Karpas-422 (cell line): ENCODE measurements at regions not wholly inside any gene's neighbourhood (a gene's known extent, or its start where the extent isn't known, plus 50 kb on each side); places are given as distances from the start of the nearest gene placed in this dataset.

Experiments used
- DNase-seq: peaks from one replicate; pipeline ENCODE4 v3.0.0-alpha.2; 2015
- H2AFZ ChIP-seq: fragments of 200-600 bp; sonication (generic); 2 replicates; pipeline ENCODE4 v1.6.1; 2014; ENCODE audit warnings: antibody characterized with exemption, low read length, mixed read lengths
- H3K27ac ChIP-seq: fragments of 200-600 bp; sonication (generic); 2 replicates; pipeline ENCODE4 v1.5.1; 2014; ENCODE audit warnings: mild to moderate bottlenecking, low read length, moderate library complexity
- H3K27me3 ChIP-seq: fragments of 200-600 bp; sonication (generic); 2 replicates; pipeline ENCODE4 v1.6.1; 2014; ENCODE audit warnings: low read length, mixed read lengths
- H3K36me3 ChIP-seq: fragments of 200-600 bp; sonication (generic); 2 replicates; pipeline ENCODE4 v1.6.1; 2014; ENCODE audit warnings: low read length, mixed read lengths; ENCODE audit not compliant: insufficient read depth
- H3K4me1 ChIP-seq: fragments of 200-600 bp; sonication (generic); 2 replicates; pipeline ENCODE4 v1.6.1; 2014; ENCODE audit warnings: mild to moderate bottlenecking, low read length, mixed read lengths
- H3K4me2 ChIP-seq: fragments of 200-600 bp; sonication (generic); 2 replicates; pipeline ENCODE4 v1.6.1; 2014; ENCODE audit warnings: low read length, low read depth, mild to moderate bottlenecking; ENCODE audit not compliant: poor library complexity, severe bottlenecking
- H3K4me3 ChIP-seq: fragments of 200-600 bp; sonication (generic); 2 replicates; pipeline ENCODE4 v1.5.1; 2014; ENCODE audit warnings: mild to moderate bottlenecking, antibody characterized with exemption, low read length, mixed read lengths
- H3K79me2 ChIP-seq: fragments of 200-600 bp; sonication (generic); 2 replicates; pipeline ENCODE4 v1.6.1; 2014; ENCODE audit warnings: mild to moderate bottlenecking, low read length, mixed read lengths
- H3K9ac ChIP-seq: fragments of 200-600 bp; sonication (generic); 2 replicates; pipeline ENCODE4 v1.6.0; 2014; ENCODE audit warnings: low read length
- H3K9me2 ChIP-seq: fragments of 200-600 bp; sonication (generic), shearing (Covaris generic); replicated peaks from 2 replicates; pipeline ENCODE4 v1.6.0; 2014; ENCODE audit warnings: mild to moderate bottlenecking, low read length, moderate library complexity; ENCODE audit not compliant: insufficient read depth
- H3K9me3 ChIP-seq: fragments of 300-700, 200-600 bp; sonication (generic); 2 replicates; pipeline ENCODE4 v1.6.1; 2014; ENCODE audit warnings: low read length, mixed read lengths
- H4K20me1 ChIP-seq: fragments of 200-600 bp; sonication (generic); 2 replicates; pipeline ENCODE4 v1.6.1; 2014; ENCODE audit warnings: mild to moderate bottlenecking, antibody characterized with exemption, low read length, low read depth; ENCODE audit not compliant: insufficient read depth

DNA sequence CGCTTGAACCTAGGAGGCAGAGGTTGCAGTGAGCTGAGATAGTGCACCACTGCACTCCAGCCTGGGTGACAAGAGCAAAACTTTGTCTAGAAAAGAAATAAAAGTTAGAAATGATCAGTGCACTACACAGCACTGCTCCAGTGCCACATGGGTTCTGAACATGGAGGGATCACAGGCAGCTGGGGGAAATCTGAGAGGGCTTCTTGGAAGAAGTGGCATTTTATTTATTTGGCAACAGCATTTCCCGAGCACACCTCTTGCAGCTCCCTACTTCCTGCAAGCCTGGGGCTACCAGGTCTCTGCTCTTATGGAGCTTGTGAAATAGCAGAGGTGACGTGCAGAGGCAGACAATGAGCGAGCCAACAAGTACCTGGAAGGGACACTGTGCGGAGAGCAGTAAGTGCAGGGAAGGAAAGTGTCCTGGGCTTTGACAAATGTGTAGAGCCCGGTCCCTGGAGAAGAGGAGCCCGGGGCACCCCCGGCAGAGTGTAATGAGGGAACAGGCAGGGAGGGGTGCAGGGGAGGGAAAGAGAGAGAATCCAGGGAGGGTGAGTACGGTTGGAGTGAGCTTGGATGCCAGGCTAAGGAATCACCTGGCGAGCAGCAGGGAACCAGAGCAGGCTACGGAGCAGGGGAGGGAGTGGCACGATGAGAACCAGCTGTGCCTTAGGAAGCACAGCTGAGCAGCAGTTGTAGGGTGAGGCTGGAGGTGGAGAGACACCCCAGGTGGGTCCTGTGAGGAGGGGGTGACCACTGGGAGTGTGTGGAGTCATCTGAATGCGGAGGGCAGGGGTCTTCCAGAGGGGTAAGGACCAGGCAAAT is 104.6 kb upstream of the CTBP2 start:
- Histone ChIP-seq H3K79me2 (no peaks in the 10 kb centered on the region), H3K4me1 (no peaks in the 10 kb centered on the region), H2AFZ (no peak overlapping the region), H3K9me3 (no peaks in the 10 kb centered on the region), H3K4me3 (no peak overlapping the region), H3K36me3 (no peaks in the 10 kb centered on the region), H3K4me2 (no peak overlapping the region), H3K9me2 (no peaks in the 10 kb centered on the region), H3K9ac (no peak overlapping the region), H3K27me3 (no peaks in the 10 kb centered on the region), H4K20me1 (no peaks in the 10 kb centered on the region), H3K27ac (no peak overlapping the region)
- DNase-seq: peak; percentile 0

DNA sequence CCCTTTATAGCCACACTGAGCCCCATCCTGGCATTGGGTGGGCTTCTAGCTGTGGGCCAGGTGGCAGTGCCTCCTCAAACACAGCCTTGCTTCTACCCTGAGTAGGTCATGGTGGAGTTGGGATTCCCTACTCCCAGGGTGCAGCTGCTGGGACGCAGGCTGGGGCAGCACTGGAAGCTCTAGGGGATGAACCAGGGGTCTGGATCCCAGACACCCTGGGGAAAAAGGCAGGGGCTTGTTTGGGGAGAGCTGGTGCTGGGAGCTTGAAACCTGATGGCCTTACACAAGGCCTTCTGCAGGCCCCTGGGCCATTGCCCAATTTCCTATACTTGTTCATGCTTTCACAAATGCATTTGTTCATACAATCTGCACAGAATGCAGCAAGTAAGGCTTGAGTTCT is 103.7 kb upstream of the CTBP2 start:
- Histone ChIP-seq H3K36me3 (no peaks in the 10 kb centered on the region), H3K79me2 (no peaks in the 10 kb centered on the region), H3K4me3 (no peak overlapping the region), H3K9me2 (no peaks in the 10 kb centered on the region), H3K27me3 (no peaks in the 10 kb centered on the region), H2AFZ (no peak overlapping the region), H4K20me1 (no peaks in the 10 kb centered on the region), H3K4me2 (no peak overlapping the region), H3K9ac (no peak overlapping the region), H3K9me3 (no peaks in the 10 kb centered on the region), H3K27ac (no peak overlapping the region), H3K4me1 (no peaks in the 10 kb centered on the region)
- DNase-seq: peak; percentile 2

DNA sequence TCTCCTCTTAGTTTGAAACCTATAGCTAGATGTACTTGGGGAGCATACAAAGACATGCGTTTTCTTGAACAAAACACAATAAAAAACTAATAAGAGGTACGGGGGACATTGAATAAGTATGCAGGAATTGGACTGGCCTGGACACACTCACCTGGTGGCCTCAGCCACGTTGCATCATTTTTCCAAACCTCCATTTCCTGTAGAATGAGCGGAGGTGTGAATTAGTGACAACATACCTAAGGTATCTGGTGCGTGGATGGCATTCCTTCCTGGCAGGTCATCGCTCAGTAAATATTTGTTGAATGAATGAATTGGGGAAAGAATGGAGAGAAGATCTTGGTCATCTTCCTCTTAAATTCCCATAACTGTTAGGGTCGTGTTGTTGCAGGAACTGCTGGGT is 103.2 kb upstream of the CTBP2 start:
- Histone ChIP-seq H3K4me3 (no peak overlapping the region), H3K4me1 (no peaks in the 10 kb centered on the region), H3K36me3 (no peaks in the 10 kb centered on the region), H2AFZ (no peak overlapping the region), H4K20me1 (no peaks in the 10 kb centered on the region), H3K27me3 (no peaks in the 10 kb centered on the region), H3K9ac (no peak overlapping the region), H3K4me2 (no peak overlapping the region), H3K79me2 (no peaks in the 10 kb centered on the region), H3K9me2 (no peaks in the 10 kb centered on the region), H3K27ac (no peak overlapping the region), H3K9me3 (no peaks in the 10 kb centered on the region)
- no peak for DNase-seq

DNA sequence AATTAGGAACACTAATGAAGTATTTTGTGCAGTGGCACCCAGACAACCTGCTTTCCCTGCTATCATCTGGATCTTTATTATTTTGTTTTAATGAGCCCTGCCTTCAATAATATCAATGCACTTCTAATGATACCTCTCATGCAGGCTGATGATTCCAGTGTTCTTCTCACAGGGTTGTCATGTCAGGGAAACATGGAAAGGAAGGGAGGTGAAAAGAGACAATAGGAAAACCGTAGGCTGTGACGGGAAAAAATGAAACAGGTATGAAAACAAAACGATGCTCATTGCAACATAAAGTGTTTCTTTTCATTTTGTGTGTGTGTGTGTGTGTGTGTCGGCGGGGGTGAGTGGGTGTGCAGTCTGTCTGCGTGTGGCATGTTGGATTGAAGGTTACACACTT is 102.6 kb upstream of the CTBP2 start:
- Histone ChIP-seq H3K9me3 (no peaks in the 10 kb centered on the region), H3K27ac (no peak overlapping the region), H3K27me3 (no peaks in the 10 kb centered on the region), H3K9me2 (no peaks in the 10 kb centered on the region), H2AFZ (no peak overlapping the region), H3K9ac (no peak overlapping the region), H4K20me1 (no peaks in the 10 kb centered on the region), H3K36me3 (no peaks in the 10 kb centered on the region), H3K79me2 (no peaks in the 10 kb centered on the region), H3K4me3 (no peak overlapping the region), H3K4me2 (no peak overlapping the region), H3K4me1 (no peaks in the 10 kb centered on the region)
- DNase-seq: no peak

DNA sequence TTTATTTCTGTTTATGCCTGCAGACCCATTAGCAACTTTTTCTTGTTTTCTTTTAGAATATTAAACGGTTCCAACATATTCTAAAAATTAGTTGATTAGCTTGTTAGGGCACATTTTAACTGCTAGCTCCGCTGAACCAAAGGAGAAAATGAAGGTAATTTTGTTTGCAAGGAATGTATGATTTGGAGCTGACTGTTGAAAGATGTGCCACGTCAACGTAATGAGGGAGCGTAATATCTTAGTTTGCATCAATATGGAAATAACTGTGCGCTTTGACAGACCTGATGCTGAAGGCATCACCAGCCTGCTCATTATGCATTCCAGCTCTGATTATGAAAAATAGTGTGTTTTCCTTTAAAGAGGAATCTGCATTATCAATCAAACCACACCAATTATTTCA is 102.0 kb upstream of the CTBP2 start:
- Histone ChIP-seq H3K4me3 (no peak overlapping the region), H3K79me2 (no peaks in the 10 kb centered on the region), H3K9ac (no peak overlapping the region), H3K27me3 (no peaks in the 10 kb centered on the region), H3K36me3 (no peaks in the 10 kb centered on the region), H4K20me1 (no peaks in the 10 kb centered on the region), H3K4me2 (no peak overlapping the region), H3K9me3 (no peaks in the 10 kb centered on the region), H3K9me2 (no peaks in the 10 kb centered on the region), H3K4me1 (no peaks in the 10 kb centered on the region), H3K27ac (no peak overlapping the region), H2AFZ (no peak overlapping the region)
- peak; percentile 7 for DNase-seq

DNA sequence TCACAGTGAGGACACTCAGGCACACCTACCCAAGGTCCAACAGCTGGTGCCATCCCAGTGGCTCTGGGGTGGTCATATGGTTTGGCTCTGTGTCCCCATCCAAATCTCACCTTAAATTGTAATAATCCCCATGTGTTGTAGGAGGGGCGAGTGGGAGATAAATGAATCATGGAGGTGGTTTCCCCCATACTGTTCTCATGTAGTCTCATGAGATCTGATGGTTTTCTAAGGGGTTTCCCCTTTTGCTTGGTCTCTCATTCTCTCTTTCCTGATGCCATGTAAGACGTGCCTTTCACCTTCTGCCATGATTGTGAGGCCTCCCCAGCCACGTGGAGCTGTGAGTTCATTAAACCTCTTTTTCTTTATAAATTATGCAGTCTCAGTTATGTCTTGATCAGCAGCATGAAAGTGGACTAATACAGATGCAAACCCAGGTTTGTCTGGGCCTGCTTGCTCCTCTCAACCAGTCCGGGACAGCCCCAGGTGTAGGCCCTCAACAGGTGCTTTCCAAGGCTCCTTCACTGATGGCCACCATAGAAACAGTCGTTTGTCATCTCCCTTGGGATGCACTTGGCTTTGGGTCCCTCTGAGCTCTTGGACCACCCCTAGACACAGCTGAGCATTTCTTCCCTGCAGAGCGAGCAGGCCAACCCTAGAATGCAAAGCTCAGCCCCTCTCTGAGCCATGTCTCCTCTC is 101.3 kb upstream of the CTBP2 start:
- Histone ChIP-seq H3K9ac (no peak overlapping the region), H3K4me2 (no peak overlapping the region), H3K27ac (no peak overlapping the region), H3K27me3 (no peaks in the 10 kb centered on the region), H3K36me3 (no peaks in the 10 kb centered on the region), H4K20me1 (no peaks in the 10 kb centered on the region), H3K4me3 (no peak overlapping the region), H3K9me2 (no peaks in the 10 kb centered on the region), H3K9me3 (no peaks in the 10 kb centered on the region), H3K79me2 (no peaks in the 10 kb centered on the region), H3K4me1 (no peaks in the 10 kb centered on the region), H2AFZ (no peak overlapping the region)
- DNase-seq: peak; percentile 24

DNA sequence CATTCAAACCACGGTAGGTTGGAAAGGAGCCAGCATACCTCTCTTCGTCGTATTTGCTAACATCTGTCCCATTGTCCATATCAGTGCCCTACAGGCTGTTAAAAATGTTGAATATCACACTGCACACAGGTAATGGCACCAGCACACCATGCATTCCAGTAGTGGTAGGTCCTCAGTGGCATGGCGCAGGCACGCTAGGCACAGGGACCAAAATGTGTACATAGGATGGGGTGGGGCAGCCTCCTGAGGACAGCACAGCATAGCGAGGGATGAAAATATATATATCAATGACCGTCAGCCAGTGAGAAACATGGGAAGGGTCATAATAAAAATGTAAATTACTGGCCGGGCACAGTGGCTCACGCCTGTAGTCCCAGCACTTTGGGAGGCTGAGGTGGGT is 99.9 kb upstream of the CTBP2 start:
- Histone ChIP-seq H3K9me3 (no peaks in the 10 kb centered on the region), H3K79me2 (no peaks in the 10 kb centered on the region), H2AFZ (no peak overlapping the region), H3K9me2 (no peaks in the 10 kb centered on the region), H3K27me3 (no peaks in the 10 kb centered on the region), H3K36me3 (no peaks in the 10 kb centered on the region), H3K4me3 (no peak overlapping the region), H4K20me1 (no peaks in the 10 kb centered on the region), H3K4me2 (no peak overlapping the region), H3K9ac (no peak overlapping the region), H3K27ac (no peak overlapping the region), H3K4me1 (no peaks in the 10 kb centered on the region)
- peak; percentile 9 for DNase-seq

DNA sequence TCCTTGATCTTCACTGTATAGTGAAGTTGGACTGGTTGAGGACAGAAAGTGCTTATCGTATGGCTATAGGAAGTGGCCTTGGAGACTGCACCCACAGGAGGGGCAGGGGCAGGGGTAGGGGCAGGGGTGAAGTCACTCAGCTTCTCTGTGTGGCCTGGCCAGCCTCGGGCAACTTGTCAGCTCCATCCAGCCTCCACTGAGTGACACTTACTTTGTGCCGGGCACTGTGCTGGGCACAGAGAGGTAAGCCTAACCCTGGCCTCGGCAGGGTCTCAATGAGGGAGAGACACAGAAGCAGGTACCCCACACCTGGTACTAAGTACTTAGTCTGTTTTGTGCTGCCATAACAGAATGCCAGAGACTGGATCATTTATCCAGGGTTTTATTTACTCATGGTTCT is 99.3 kb upstream of the CTBP2 start:
- Histone ChIP-seq H3K9ac (no peak overlapping the region), H3K36me3 (no peaks in the 10 kb centered on the region), H3K4me1 (no peaks in the 10 kb centered on the region), H3K27me3 (no peaks in the 10 kb centered on the region), H4K20me1 (no peaks in the 10 kb centered on the region), H3K4me2 (no peak overlapping the region), H3K79me2 (no peaks in the 10 kb centered on the region), H3K9me3 (no peaks in the 10 kb centered on the region), H3K4me3 (no peak overlapping the region), H3K27ac (no peak overlapping the region), H3K9me2 (no peaks in the 10 kb centered on the region), H2AFZ (no peak overlapping the region)
- peak; percentile 14 for DNase-seq
